GM18520 (cell line): ENCODE measurements at regions not wholly inside any gene's neighbourhood (a gene's known extent, or its start where the extent isn't known, plus 50 kb on each side); places are given as distances from the start of the nearest gene placed in this dataset.
A peak's percentile ranks its signal among the peaks of the same experiment; 100 is the strongest.
"Not testable (repeated sequence)": the region's sequence is repeated elsewhere in the genome, so short reads cannot be mapped to it uniquely, and the experiment has no call there.

Source experiments
- ATAC-seq: cut with Tn5 transposase; IDR thresholded peaks from one replicate; pipeline ENCODE4 v1.9.1; 2021; ENCODE audit not compliant: unreplicated experiment

DNA sequence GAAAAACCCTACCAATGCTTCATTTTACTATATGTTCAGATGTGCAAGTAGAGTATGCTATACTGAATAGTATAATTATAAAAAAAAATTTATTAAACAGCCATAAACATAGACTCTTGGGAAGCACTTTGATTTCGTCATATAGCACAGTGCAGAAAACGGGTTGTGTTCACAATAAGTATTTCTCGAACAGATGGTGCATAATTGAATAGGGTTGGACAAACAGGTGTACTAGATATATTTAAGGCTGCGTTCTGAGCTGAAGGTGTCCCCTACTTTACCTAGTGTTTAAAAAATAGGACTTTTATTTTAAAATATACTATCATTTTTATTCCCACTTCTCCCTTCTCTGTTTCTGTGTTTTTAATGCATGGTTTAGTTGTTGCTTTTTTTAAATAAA, 841.5 kb downstream of the ANKRD7 start:
- ATAC-seq: no peak

DNA sequence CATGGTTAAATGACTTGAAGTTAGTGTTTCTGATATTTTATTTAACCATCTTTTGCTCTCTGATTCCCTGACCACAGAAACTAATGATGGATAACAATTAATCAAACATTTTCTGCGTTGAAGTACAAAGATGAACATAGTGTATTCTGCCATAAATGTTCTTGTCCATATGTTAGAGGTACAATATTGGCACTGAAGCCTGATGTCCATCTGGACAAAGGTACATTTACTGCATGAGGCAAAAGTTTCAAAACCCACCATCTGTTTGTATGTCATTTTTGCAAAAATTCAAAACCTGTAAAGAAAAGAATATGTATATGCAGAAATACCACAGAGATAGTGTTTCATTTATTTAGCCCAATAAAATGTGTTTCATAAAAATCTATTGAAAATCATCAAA, 861.5 kb downstream of the ANKRD7 start:
- ATAC-seq: no peak

GRCh38 chr7:119090851-119091250, 866.3 kb downstream of the ANKRD7 start:
- ATAC-seq: no peak

DNA sequence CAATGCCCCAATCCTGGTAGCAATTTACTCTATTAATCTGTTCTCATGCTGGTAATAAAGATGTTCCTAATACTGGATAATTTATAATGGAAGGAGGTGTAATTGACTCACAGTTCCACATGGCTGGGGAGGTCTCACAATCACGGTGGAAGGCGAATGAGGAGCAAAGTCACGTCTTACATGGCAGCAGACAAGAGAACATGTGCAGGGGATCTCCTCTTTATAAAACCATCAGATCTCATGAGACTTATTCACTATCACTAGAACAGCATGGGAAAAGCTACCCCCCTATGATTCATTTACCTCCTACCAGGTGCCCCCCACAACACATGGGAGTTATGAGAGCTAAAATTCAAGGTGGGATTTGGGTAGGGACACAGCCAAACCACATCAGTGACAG, 872.2 kb downstream of the ANKRD7 start:
- no peak for ATAC-seq

- ATAC-seq: not testable (repeated sequence)
These were observed 876.2 kb downstream of the ANKRD7 start for GRCh38 chr7:119100611-119101258.

DNA sequence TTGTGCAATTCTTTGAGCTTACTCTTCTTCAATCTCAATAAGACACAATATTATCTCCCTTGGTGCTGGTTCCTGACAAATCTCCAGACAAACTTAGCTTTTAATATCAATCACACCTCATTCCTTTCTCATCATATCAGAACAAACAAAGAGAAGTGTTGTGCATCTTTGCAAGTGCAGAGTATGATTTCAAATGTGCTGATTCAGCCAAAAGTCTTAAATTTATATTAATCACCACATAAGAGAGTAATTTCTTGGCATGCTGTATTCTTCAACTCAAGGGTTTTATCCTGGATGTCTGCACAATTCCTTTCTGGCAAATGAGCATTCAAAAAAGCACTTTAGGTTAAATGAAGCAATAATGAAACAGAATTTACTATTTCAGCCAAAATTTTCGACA, 877.8 kb downstream of the ANKRD7 start:
- no peak for ATAC-seq

GRCh38 chr7:119105381-119105780, 880.9 kb downstream of the ANKRD7 start:
- ATAC-seq: no peak

GRCh38 chr7:119123326-119123725, 898.8 kb downstream of the ANKRD7 start:
- ATAC-seq: no peak

DNA sequence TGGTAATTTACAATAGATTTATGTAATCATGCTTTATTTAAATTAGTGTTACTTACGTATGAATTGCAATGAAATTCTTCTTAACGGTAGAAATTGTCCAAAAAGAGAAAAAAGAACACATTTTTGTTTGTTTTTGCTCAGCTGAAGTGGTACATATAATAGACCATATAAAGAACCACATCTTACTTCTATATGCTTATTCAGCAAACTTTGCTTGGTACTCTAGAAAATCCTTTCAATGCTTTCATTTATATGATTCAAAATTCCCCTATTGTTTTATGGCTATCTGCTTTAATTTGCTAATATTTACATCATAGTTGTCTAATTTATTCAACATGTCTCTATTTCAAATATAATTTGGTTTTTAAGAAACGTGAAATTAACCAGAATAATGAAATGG, 903.2 kb downstream of the ANKRD7 start:
- ATAC-seq: no peak

DNA sequence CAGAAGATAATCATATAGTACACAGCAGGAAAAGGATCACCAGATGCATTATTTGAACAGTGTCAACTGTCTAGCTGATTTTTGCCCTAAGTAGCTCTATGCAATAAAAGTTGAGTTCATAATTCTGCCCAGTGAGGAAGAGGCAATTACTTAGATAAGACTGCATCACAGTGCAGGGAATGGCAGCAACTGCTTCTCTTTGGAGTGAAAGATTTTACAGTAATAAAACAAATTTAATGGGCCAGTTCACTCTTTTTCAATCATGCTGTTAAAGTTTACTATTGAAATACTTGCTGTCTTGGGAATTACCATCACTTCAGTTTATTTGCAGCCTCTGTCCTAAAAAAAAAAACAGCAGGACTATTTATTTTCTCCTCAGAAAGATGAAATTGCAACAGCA, 907.9 kb downstream of the ANKRD7 start:
- ATAC-seq: no peak

- no peak for ATAC-seq
These were observed 942.9 kb downstream of the ANKRD7 start for GRCh38 chr7:119167431-119167830.

- no peak for ATAC-seq
These were observed 947.5 kb downstream of the ANKRD7 start for GRCh38 chr7:119172043-119172442.

GRCh38 chr7:119175911-119176627, 951.6 kb downstream of the ANKRD7 start:
- ATAC-seq: no peak

- ATAC-seq: no peak
These were observed 953.4 kb downstream of the ANKRD7 start for GRCh38 chr7:119177863-119178262.

DNA sequence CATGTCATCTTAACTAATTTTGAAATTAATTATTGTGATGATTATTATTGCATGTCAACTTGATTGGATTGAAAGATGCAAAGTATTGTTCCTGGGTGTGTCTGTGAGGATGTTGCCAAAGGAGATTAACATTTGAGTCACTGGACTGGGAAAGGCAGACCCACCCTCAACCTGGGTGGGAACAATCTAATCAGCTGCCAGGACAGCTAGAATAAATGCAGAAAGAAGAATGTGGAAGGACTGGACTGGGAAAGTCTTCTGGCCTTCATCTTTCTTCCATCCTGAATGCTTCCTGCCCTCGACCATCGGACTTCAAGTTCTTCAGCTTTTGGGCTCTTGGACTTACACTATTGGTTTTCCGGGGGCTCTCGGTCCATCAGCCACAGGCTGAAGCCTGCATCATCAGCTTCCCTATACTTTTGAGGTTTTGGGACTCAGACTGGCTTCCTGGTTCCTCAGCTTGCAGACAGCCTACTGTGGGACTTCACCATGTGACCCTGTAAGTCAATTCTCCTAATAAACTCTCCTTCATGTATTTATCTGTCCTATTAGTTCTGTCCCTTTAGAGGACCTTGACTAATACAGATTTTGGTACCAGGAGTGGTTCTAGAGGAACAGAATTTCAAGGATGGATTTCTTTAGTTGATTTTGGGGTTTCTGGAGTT, 959.8 kb downstream of the ANKRD7 start:
- ATAC-seq: no peak

- ATAC-seq: no peak
These were observed 971.7 kb downstream of the ANKRD7 start for GRCh38 chr7:119196183-119196582.

GRCh38 chr7:119197172-119197876, 972.8 kb downstream of the ANKRD7 start:
- no peak for ATAC-seq

- ATAC-seq: peak; percentile 77
These were observed 973.5 kb downstream of the ANKRD7 start for GRCh38 chr7:119197877-119198527.

- ATAC-seq: no peak
These were observed 995.2 kb downstream of the ANKRD7 start for GRCh38 chr7:119219663-119220062.

- no peak for ATAC-seq
These were observed 999.4 kb downstream of the ANKRD7 start for GRCh38 chr7:119223930-119224329.

DNA sequence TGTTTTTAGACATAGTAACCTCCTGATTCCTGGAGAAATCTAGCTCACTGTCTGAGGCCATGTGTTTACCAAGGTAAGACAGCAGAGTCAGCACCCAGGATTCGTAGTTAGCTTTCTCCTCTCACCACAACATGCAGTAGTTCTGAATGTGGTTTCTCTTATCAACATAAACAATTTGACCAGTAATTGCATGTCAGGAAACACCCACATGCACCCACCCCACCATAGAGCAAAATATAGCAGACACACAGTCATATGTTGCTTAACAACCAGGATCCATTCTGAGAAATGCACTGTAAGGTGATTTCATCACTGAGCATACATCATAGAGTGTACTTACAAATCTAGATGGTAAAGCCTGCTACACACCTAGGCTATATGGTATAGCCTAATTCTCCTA, 1004.0 kb downstream of the ANKRD7 start:
- no peak for ATAC-seq
